ENCODE measurements at regions not wholly inside any gene's neighbourhood (a gene's known extent, or its start where the extent isn't known, plus 50 kb on each side); places are given as distances from the start of the nearest gene placed in this dataset.

DNA sequence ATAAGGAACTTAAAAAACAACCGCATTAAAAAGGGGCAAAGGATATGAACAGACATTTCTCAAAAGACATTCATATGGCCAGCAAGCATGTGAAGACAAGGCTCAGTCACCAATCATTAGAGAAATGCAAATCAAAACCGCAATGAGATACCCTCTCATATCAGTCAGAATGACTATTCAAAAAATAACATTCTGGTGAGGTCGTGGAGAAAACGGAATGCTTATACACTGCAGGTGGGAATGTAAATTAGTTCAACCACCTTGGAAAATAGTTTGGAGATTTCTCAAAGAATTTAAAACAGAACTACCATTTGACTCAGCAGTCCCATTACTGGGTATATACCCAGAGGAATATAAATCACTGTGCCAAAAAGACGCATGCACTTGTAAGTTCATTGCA is 496.6 kb upstream of the SGO1 start:
- no peaks in the 10 kb centered on the region for H3K27me3 ChIP-seq (ENCODE audit: control insufficient read depth, insufficient read depth, low read length)
- TF ChIP-seq CTCF (IDR thresholded peaks at IDR 0.05; ENCODE audit: insufficient read depth, low read length, poor library complexity, severe bottlenecking): no peak
- H3K36me3 ChIP-seq (ENCODE audit: control insufficient read depth, insufficient read depth, low read length): no peaks in the 10 kb centered on the region
- peak; percentile 29 for DNase-seq (ENCODE audit: low read depth)
- H3K4me3 ChIP-seq (ENCODE audit: low read depth, low read length): no peak overlapping the region

GRCh38 chr3:20680990-20681628 is 495.1 kb upstream of the SGO1 start:
- H3K4me3 ChIP-seq (ENCODE audit: low read depth, low read length): no peak overlapping the region
- no peak for DNase-seq (ENCODE audit: low read depth)
- no peaks in the 10 kb centered on the region for H3K27me3 ChIP-seq (ENCODE audit: control insufficient read depth, insufficient read depth, low read length)
- TF ChIP-seq CTCF (IDR thresholded peaks at IDR 0.05; ENCODE audit: insufficient read depth, low read length, poor library complexity, severe bottlenecking): no peak
- H3K36me3 ChIP-seq (ENCODE audit: control insufficient read depth, insufficient read depth, low read length): no peaks in the 10 kb centered on the region

GRCh38 chr3:20673866-20674265 is 487.9 kb upstream of the SGO1 start:
- TF ChIP-seq CTCF (IDR thresholded peaks at IDR 0.05; ENCODE audit: insufficient read depth, low read length, poor library complexity, severe bottlenecking): no peak
- DNase-seq (ENCODE audit: low read depth): no peak
- no peaks in the 10 kb centered on the region for H3K36me3 ChIP-seq (ENCODE audit: control insufficient read depth, insufficient read depth, low read length)

GRCh38 chr3:20669675-20670074 is 483.7 kb upstream of the SGO1 start:
- no peak for TF ChIP-seq CTCF (IDR thresholded peaks at IDR 0.05; ENCODE audit: insufficient read depth, low read length, poor library complexity, severe bottlenecking)
- DNase-seq (ENCODE audit: low read depth): no peak
- Histone ChIP-seq H3K27me3 (ENCODE audit: control insufficient read depth, insufficient read depth, low read length) (no peaks in the 10 kb centered on the region), H3K4me3 (ENCODE audit: low read depth, low read length) (no peak overlapping the region), H3K36me3 (ENCODE audit: control insufficient read depth, insufficient read depth, low read length) (no peaks in the 10 kb centered on the region)

More at GRCh38 chr3:20673866-20674265, 487.9 kb upstream of the SGO1 start:
- H3K27me3 ChIP-seq (ENCODE audit: control insufficient read depth, insufficient read depth, low read length): no peaks in the 10 kb centered on the region
- no peak overlapping the region for H3K4me3 ChIP-seq (ENCODE audit: low read depth, low read length)

GRCh38 chr3:20669184-20669583 is 483.2 kb upstream of the SGO1 start:
- DNase-seq (ENCODE audit: low read depth): no peak
- TF ChIP-seq CTCF (IDR thresholded peaks at IDR 0.05; ENCODE audit: insufficient read depth, low read length, poor library complexity, severe bottlenecking): no peak

GRCh38 chr3:20668411-20668810 is 482.4 kb upstream of the SGO1 start:
- DNase-seq (ENCODE audit: low read depth): no peak
- H3K27me3 ChIP-seq (ENCODE audit: control insufficient read depth, insufficient read depth, low read length): no peaks in the 10 kb centered on the region
- no peak for TF ChIP-seq CTCF (IDR thresholded peaks at IDR 0.05; ENCODE audit: insufficient read depth, low read length, poor library complexity, severe bottlenecking)
- H3K36me3 ChIP-seq (ENCODE audit: control insufficient read depth, insufficient read depth, low read length): no peaks in the 10 kb centered on the region
- no peak overlapping the region for H3K4me3 ChIP-seq (ENCODE audit: low read depth, low read length)

More at GRCh38 chr3:20669184-20669583, 483.2 kb upstream of the SGO1 start:
- Histone ChIP-seq H3K27me3 (ENCODE audit: control insufficient read depth, insufficient read depth, low read length) (no peaks in the 10 kb centered on the region), H3K4me3 (ENCODE audit: low read depth, low read length) (no peak overlapping the region), H3K36me3 (ENCODE audit: control insufficient read depth, insufficient read depth, low read length) (no peaks in the 10 kb centered on the region)
